ENCODE measurements at regions not wholly inside any gene's neighbourhood (a gene's known extent, or its start where the extent isn't known, plus 50 kb on each side); places are given as distances from the start of the nearest gene placed in this dataset.

DNA sequence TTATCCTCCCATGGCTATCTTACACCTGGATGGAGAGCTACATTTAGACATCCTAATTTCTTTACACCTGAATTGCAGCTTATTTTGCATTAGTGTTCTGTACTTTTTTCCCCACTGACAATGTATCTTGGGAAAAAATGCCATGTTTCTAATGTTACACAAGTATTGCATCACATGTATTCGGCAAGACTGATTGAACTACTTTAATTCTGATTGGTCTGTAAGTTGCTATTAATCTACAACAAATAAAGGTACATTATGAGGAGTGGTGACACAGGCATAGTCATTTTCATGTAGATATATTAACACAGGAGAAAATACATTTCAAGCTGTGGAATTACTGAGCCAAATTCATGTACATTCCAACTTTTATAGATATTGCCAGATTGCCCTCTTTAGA, 558.0 kb downstream of the TRIML1 start:
- TF ChIP-seq, protein P1, sequence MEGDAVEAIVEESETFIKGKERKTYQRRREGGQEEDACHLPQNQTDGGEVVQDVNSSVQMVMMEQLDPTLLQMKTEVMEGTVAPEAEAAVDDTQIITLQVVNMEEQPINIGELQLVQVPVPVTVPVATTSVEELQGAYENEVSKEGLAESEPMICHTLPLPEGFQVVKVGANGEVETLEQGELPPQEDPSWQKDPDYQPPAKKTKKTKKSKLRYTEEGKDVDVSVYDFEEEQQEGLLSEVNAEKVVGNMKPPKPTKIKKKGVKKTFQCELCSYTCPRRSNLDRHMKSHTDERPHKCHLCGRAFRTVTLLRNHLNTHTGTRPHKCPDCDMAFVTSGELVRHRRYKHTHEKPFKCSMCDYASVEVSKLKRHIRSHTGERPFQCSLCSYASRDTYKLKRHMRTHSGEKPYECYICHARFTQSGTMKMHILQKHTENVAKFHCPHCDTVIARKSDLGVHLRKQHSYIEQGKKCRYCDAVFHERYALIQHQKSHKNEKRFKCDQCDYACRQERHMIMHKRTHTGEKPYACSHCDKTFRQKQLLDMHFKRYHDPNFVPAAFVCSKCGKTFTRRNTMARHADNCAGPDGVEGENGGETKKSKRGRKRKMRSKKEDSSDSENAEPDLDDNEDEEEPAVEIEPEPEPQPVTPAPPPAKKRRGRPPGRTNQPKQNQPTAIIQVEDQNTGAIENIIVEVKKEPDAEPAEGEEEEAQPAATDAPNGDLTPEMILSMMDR (IDR thresholded peaks at IDR 0.05; ENCODE audit: low read depth, low read length, poor library complexity, severe bottlenecking): no peak
- no peak for TF ChIP-seq EZH2phosphoT487 (IDR thresholded peaks at IDR 0.05; ENCODE audit: borderline replicate concordance, low read length)

Measured in DOHH2 (cell line).